Stimulated activated CD4-positive, alpha-beta T cell treated with anti-CD3 and anti-CD28 coated beads, Interleukin-1b, Interleukin-23, amount 100 ng/mL, for 24 hours (primary cell): ENCODE measurements at regions not wholly inside any gene's neighbourhood (a gene's known extent, or its start where the extent isn't known, plus 50 kb on each side); places are given as distances from the start of the nearest gene placed in this dataset.

Experiments used
- DNase-seq, 4 experiments: peaks; one replicate each; pipeline ENCODE4 v3.0.0-alpha.2; 2020; ENCODE audit warnings: low read depth in 4 of 4, low spot score in 1 of 4

- DNase-seq, result no peak
Observed at GRCh38 chr12:13691598-13691997, 289.8 kb downstream of the GRIN2B start.

- DNase-seq, result no peak
Observed at GRCh38 chr12:13687633-13688032, 293.8 kb downstream of the GRIN2B start.

GRCh38 chr12:13686260-13686659 lies 295.1 kb downstream of the GRIN2B start:
- no peak for DNase-seq

- DNase-seq, result no peak
Observed at GRCh38 chr12:13680916-13681315, 300.5 kb downstream of the GRIN2B start.

GRCh38 chr12:13676880-13677279 lies 304.5 kb downstream of the GRIN2B start:
- no peak for DNase-seq

GRCh38 chr12:13670285-13670866 lies 311.0 kb downstream of the GRIN2B start:
- DNase-seq, result no peak

- DNase-seq, result no peak
Observed at GRCh38 chr12:13668880-13669279, 312.5 kb downstream of the GRIN2B start.

- DNase-seq, result no peak
Observed at GRCh38 chr12:13666806-13667205, 314.6 kb downstream of the GRIN2B start.

- DNase-seq, result peak in 1 of 4 experiments; percentile 6
Observed at GRCh38 chr12:13661005-13661887, 320.2 kb downstream of the GRIN2B start.

- no peak for DNase-seq
Observed at GRCh38 chr12:13654456-13654855, 326.9 kb downstream of the GRIN2B start.

- no peak for DNase-seq
Observed at GRCh38 chr12:13652105-13652504, 329.3 kb downstream of the GRIN2B start.

GRCh38 chr12:13635709-13636108 lies 345.7 kb downstream of the GRIN2B start:
- no peak for DNase-seq

- DNase-seq, result no peak
Observed at GRCh38 chr12:13631873-13632272, 349.5 kb downstream of the GRIN2B start.

- DNase-seq, result no peak
Observed at GRCh38 chr12:13630354-13630753, 351.0 kb downstream of the GRIN2B start.

GRCh38 chr12:13628067-13628466 lies 353.3 kb downstream of the GRIN2B start:
- no peak for DNase-seq

- DNase-seq, result no peak
Observed at GRCh38 chr12:13627536-13627935, 353.9 kb downstream of the GRIN2B start.

GRCh38 chr12:13613297-13613696 lies 368.1 kb downstream of the GRIN2B start:
- DNase-seq, result no peak

- no peak for DNase-seq
Observed at GRCh38 chr12:13609894-13610679, 371.3 kb downstream of the GRIN2B start.

GRCh38 chr12:13606290-13606689 lies 375.1 kb downstream of the GRIN2B start:
- DNase-seq, result no peak

GRCh38 chr12:13603953-13604352 lies 377.4 kb downstream of the GRIN2B start:
- DNase-seq, result no peak

- DNase-seq, result no peak
Observed at GRCh38 chr12:13602172-13602571, 379.2 kb downstream of the GRIN2B start.

- DNase-seq, result no peak
Observed at GRCh38 chr12:13599176-13599575, 382.2 kb downstream of the GRIN2B start.
